Caco-2 (cell line): ENCODE measurements at regions not wholly inside any gene's neighbourhood (a gene's known extent, or its start where the extent isn't known, plus 50 kb on each side); places are given as distances from the start of the nearest gene placed in this dataset.

Experiments used
- BruUV-seq: library from RNA; stranded (reverse); fragments of 400-500 nt; replicated peaks from 2 replicates; lab custom pipeline; 2021; lab: Mats Ljungman, UMichigan
- CTCF ChIA-PET: fragments of 300-600 bp; sonication (Branson Sonifier 250); formaldehyde crosslinking; loops from one replicate; lab custom pipeline; 2022; ENCODE audit warnings: antibody characterized with exemption; lab: Charles Lee
- POLR2A ChIA-PET: fragments of 300-600 bp; sonication (Branson Sonifier 250); formaldehyde crosslinking; loops from one replicate; lab custom pipeline; 2022; ENCODE audit warnings: antibody characterized with exemption; lab: Charles Lee
- DNase-seq, 2 experiments: peaks; one replicate each; pipeline versions ENCODE4 v3.0.0 to v3.0.0-alpha.2; 2020 to 2022
- H3K27me3 ChIP-seq: replicated peaks from 2 replicates; pipeline ENCODE4 v1.6.0; 2011; ENCODE audit warnings: low read length; ENCODE audit not compliant: control insufficient read depth, insufficient read depth
- H3K36me3 ChIP-seq: 2 replicates; pipeline ENCODE4 v1.5.1; 2011; ENCODE audit warnings: low read length; ENCODE audit not compliant: control insufficient read depth, insufficient read depth
- H3K4me1 ChIP-seq: fragments of 250-450 bp; sonication (Bioruptor Pico); 2 replicates; pipeline ENCODE4 v1.5.1; 2020; ENCODE audit warnings: mild to moderate bottlenecking
- H3K4me3 ChIP-seq: 2 replicates; pipeline ENCODE4 v1.5.1; 2011; ENCODE audit warnings: low read depth, mild to moderate bottlenecking, control low read depth, low read length
- H3K9me3 ChIP-seq: fragments of 250-450 bp; sonication (Bioruptor Pico); 2 replicates; pipeline ENCODE4 v1.5.1; 2020; ENCODE audit warnings: mild to moderate bottlenecking, moderate library complexity
- H3K27ac Mint-ChIP-seq: one replicate; pipeline ENCODE4 v1.8.0; 2022; ENCODE audit warnings: mixed read lengths; ENCODE audit not compliant: unreplicated experiment
- H3K27me3 Mint-ChIP-seq: one replicate; pipeline ENCODE4 v1.8.0; 2022; ENCODE audit warnings: mixed read lengths; ENCODE audit not compliant: insufficient read depth, unreplicated experiment
- H3K36me3 Mint-ChIP-seq: one replicate; pipeline ENCODE4 v1.8.0; 2022; ENCODE audit warnings: mild to moderate bottlenecking, mixed read lengths; ENCODE audit not compliant: insufficient read depth, unreplicated experiment
- H3K4me1 Mint-ChIP-seq: one replicate; pipeline ENCODE4 v1.8.0; 2022; ENCODE audit warnings: low read depth, mixed read lengths; ENCODE audit not compliant: unreplicated experiment
- H3K4me3 Mint-ChIP-seq: one replicate; pipeline ENCODE4 v1.8.0; 2022; ENCODE audit warnings: mild to moderate bottlenecking, moderate library complexity, mixed read lengths; ENCODE audit not compliant: unreplicated experiment
- H3K9me3 Mint-ChIP-seq: one replicate; pipeline ENCODE4 v1.8.0; 2022; ENCODE audit warnings: mixed read lengths; ENCODE audit not compliant: unreplicated experiment
- CTCF ChIP-seq, 2 experiments: fragments of 200-600 bp in 1 of 2; IDR thresholded peaks; 1 replicate in 1 of 2; 2 replicates in 1 of 2; pipeline versions ENCODE4 v1.5.1 to v1.8.0; 2011 to 2022; ENCODE audit warnings: antibody characterized with exemption in 1 of 2, control low read depth in 1 of 2, inconsistent platforms in 1 of 2, low read depth in 1 of 2, low read length in 1 of 2, mild to moderate bottlenecking in 1 of 2, moderate library complexity in 1 of 2; ENCODE audit not compliant: insufficient read depth in 1 of 2, severe bottlenecking in 1 of 2, unreplicated experiment in 1 of 2
- intact Hi-C: fragments of 100-400 bp; cut with micrococcal nuclease; formaldehyde crosslinking; loops from one replicate; pipeline ENCODE4 v1.10.0; 2022; ENCODE audit not compliant: unreplicated experiment

- Histone ChIP-seq H3K36me3 (no peaks in the 10 kb centered on the region), H3K9me3 (no peaks in the 10 kb centered on the region), H3K27me3 (no peaks in the 10 kb centered on the region), H3K4me1 (0 out of 2 replicates have a peak, but pooled peaks cover 3% of the 10 kb centered on the region), H3K4me3 (no peak overlapping the region)
- Mint-ChIP-seq H3K4me3 (no peak overlapping the region), H3K4me1 (no peaks in the 10 kb centered on the region), H3K36me3 (no peaks in the 10 kb centered on the region), H3K27me3 (no peaks in the 10 kb centered on the region), H3K27ac (no peak overlapping the region), H3K9me3 (no peaks in the 10 kb centered on the region)
- TF ChIP-seq CTCF (IDR thresholded peaks at IDR 0.05; ENCODE audit: insufficient read depth in 1 of 2, low read depth in 1 of 2, low read length in 1 of 2, severe bottlenecking in 1 of 2, unreplicated experiment in 1 of 2), result no peak
- no TSS peak for BruUV-seq
- ChIA-PET POLR2A (no interaction called here), CTCF (no interaction called here)
- intact Hi-C loops, result no loop called here
- no peak for DNase-seq
Observed at GRCh38 chr2:116924509-116924908, 890.0 kb upstream of the DDX18 start.

- H3K4me1 ChIP-seq, result no peaks in the 10 kb centered on the region
- no peaks in the 10 kb centered on the region for H3K36me3 Mint-ChIP-seq
- H3K27ac Mint-ChIP-seq, result no peak overlapping the region
- no peaks in the 10 kb centered on the region for H3K27me3 Mint-ChIP-seq
- no peaks in the 10 kb centered on the region for H3K27me3 ChIP-seq
- intact Hi-C loops, result no loop called here
- no peak overlapping the region for H3K4me3 Mint-ChIP-seq
- no peaks in the 10 kb centered on the region for H3K36me3 ChIP-seq
- ChIA-PET CTCF (no interaction called here), POLR2A (no interaction called here)
- no peaks in the 10 kb centered on the region for H3K9me3 ChIP-seq
- no TSS peak for BruUV-seq
- H3K4me3 ChIP-seq, result no peak overlapping the region
- no peaks in the 10 kb centered on the region for H3K4me1 Mint-ChIP-seq
- DNase-seq, result no peak
- H3K9me3 Mint-ChIP-seq, result no peaks in the 10 kb centered on the region
- TF ChIP-seq CTCF (IDR thresholded peaks at IDR 0.05; ENCODE audit: insufficient read depth in 1 of 2, low read depth in 1 of 2, low read length in 1 of 2, severe bottlenecking in 1 of 2, unreplicated experiment in 1 of 2), result no peak
Observed at GRCh38 chr2:116935097-116935814, 879.2 kb upstream of the DDX18 start.

GRCh38 chr2:116948258-116948657 is 866.2 kb upstream of the DDX18 start:
- no TSS peak for BruUV-seq
- Mint-ChIP-seq H3K27me3 (no peaks in the 10 kb centered on the region), H3K36me3 (no peaks in the 10 kb centered on the region), H3K27ac (no peak overlapping the region), H3K9me3 (no peaks in the 10 kb centered on the region), H3K4me1 (no peaks in the 10 kb centered on the region), H3K4me3 (no peak overlapping the region)
- Histone ChIP-seq H3K36me3 (no peaks in the 10 kb centered on the region), H3K4me3 (no peak overlapping the region), H3K9me3 (no peaks in the 10 kb centered on the region), H3K27me3 (no peaks in the 10 kb centered on the region), H3K4me1 (no peaks in the 10 kb centered on the region)
- TF ChIP-seq CTCF (IDR thresholded peaks at IDR 0.05; ENCODE audit: insufficient read depth in 1 of 2, low read depth in 1 of 2, low read length in 1 of 2, severe bottlenecking in 1 of 2, unreplicated experiment in 1 of 2), result no peak
- POLR2A ChIA-PET, result no interaction called here
- no peak for DNase-seq
- intact Hi-C loops, result no loop called here
- CTCF ChIA-PET, result no interaction called here
